ENCODE measurements at regions not wholly inside any gene's neighbourhood (a gene's known extent, or its start where the extent isn't known, plus 50 kb on each side); places are given as distances from the start of the nearest gene placed in this dataset.

GRCh38 chr15:96687388-96688107 is 357.0 kb downstream of the NR2F2 start:
- TF ChIP-seq, protein P1, sequence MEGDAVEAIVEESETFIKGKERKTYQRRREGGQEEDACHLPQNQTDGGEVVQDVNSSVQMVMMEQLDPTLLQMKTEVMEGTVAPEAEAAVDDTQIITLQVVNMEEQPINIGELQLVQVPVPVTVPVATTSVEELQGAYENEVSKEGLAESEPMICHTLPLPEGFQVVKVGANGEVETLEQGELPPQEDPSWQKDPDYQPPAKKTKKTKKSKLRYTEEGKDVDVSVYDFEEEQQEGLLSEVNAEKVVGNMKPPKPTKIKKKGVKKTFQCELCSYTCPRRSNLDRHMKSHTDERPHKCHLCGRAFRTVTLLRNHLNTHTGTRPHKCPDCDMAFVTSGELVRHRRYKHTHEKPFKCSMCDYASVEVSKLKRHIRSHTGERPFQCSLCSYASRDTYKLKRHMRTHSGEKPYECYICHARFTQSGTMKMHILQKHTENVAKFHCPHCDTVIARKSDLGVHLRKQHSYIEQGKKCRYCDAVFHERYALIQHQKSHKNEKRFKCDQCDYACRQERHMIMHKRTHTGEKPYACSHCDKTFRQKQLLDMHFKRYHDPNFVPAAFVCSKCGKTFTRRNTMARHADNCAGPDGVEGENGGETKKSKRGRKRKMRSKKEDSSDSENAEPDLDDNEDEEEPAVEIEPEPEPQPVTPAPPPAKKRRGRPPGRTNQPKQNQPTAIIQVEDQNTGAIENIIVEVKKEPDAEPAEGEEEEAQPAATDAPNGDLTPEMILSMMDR (IDR thresholded peaks at IDR 0.05; ENCODE audit: low read depth, low read length, missing control alignments) = no peak
- no peak for DNase-seq (ENCODE audit: extremely low read depth, low read depth)
- no peak overlapping the region for H3K4me3 ChIP-seq (replicated peaks; ENCODE audit: low read depth, low read length)

- DNase-seq (ENCODE audit: extremely low read depth, low read depth) = no peak
- H3K4me3 ChIP-seq (replicated peaks; ENCODE audit: low read depth, low read length) = no peak overlapping the region
- TF ChIP-seq, protein P1 (IDR thresholded peaks at IDR 0.05; ENCODE audit: low read depth, low read length, missing control alignments) = no peak
Observed at GRCh38 chr15:96690733-96691132, 360.2 kb downstream of the NR2F2 start.

GRCh38 chr15:96692826-96693225 is 362.3 kb downstream of the NR2F2 start:
- no peak overlapping the region for H3K4me3 ChIP-seq (replicated peaks; ENCODE audit: low read depth, low read length)
- no peak for DNase-seq (ENCODE audit: extremely low read depth, low read depth)
- TF ChIP-seq, protein P1 (IDR thresholded peaks at IDR 0.05; ENCODE audit: low read depth, low read length, missing control alignments) = no peak

GRCh38 chr15:96693515-96693914 is 363.0 kb downstream of the NR2F2 start:
- DNase-seq (ENCODE audit: extremely low read depth, low read depth) = no peak
- H3K4me3 ChIP-seq (replicated peaks; ENCODE audit: low read depth, low read length) = no peak overlapping the region
- TF ChIP-seq, protein P1 (IDR thresholded peaks at IDR 0.05; ENCODE audit: low read depth, low read length, missing control alignments) = no peak

- TF ChIP-seq, protein P1 (IDR thresholded peaks at IDR 0.05; ENCODE audit: low read depth, low read length, missing control alignments) = no peak
- DNase-seq (ENCODE audit: extremely low read depth, low read depth) = no peak
- no peak overlapping the region for H3K4me3 ChIP-seq (replicated peaks; ENCODE audit: low read depth, low read length)
Observed at GRCh38 chr15:96693990-96694517, 363.6 kb downstream of the NR2F2 start.

DNA sequence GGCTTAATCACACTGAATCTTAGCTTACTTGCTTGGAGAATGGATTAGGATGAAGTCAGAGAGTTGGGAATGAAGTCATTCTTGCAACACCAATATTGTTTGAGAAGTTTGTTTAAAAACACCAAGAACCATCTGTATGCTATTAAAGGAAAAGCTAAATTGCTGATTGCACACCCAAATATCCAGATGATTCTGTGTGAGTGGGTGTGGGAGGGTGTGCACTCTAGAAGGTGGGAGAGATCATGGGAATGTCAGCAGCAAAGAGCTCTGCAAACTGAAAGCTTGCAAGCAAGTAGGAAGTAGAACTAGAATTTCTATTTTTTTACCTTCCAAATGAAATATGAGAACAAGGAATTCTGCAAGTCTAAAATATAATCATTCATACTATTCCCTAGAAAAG is 364.9 kb downstream of the NR2F2 start:
- H3K4me3 ChIP-seq (replicated peaks; ENCODE audit: low read depth, low read length) = no peak overlapping the region
- DNase-seq (ENCODE audit: extremely low read depth, low read depth) = no peak
- TF ChIP-seq, protein P1 (IDR thresholded peaks at IDR 0.05; ENCODE audit: low read depth, low read length, missing control alignments) = no peak

Measured in HFF-Myc (cell line).